Body of pancreas (tissue), 4 donors: ENCODE measurements at regions not wholly inside any gene's neighbourhood (a gene's known extent, or its start where the extent isn't known, plus 50 kb on each side); places are given as distances from the start of the nearest gene placed in this dataset.

ENCODE experiments used
- POLR2A ChIP-seq, 3 donors: fragments of 450-650 bp; IDR thresholded peaks; one replicate each; pipeline ENCODE4 v1.6.1; 2016; ENCODE audit warnings: antibody characterized with exemption in 3 of 3, mild to moderate bottlenecking in 2 of 3
- TF ChIP-seq, protein P1 (sequence below), 7 experiments: fragments of 450-650 bp in 4 of 7; fragments of 200-600 bp in 3 of 7; sonication (generic) in 3 of 7; IDR thresholded peaks; one replicate each; pipeline ENCODE4 v1.5.1; 2016 to 2019; ENCODE audit warnings: antibody characterized with exemption in 7 of 7

DNA sequence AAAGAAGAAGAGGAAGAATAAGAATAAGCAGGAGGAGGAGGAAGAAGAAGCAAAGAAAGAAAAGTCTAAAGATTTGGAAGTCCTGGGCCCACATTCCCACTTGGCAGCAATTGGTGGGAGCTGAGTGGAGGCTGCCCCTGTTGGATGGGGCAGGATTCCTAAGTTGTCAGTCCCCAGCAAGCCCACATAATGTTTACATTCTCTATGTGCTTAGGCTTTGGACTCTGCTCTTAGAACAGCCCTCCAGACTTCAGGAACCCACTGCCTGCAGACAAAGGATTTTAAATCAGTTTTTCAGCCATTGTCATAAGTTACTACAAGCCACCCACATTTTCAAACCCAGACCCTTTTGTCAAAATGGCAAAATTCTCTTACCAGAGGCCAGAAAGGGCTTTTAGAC, 92.0 kb downstream of the OTX2 start:
- TF ChIP-seq, protein P1, sequence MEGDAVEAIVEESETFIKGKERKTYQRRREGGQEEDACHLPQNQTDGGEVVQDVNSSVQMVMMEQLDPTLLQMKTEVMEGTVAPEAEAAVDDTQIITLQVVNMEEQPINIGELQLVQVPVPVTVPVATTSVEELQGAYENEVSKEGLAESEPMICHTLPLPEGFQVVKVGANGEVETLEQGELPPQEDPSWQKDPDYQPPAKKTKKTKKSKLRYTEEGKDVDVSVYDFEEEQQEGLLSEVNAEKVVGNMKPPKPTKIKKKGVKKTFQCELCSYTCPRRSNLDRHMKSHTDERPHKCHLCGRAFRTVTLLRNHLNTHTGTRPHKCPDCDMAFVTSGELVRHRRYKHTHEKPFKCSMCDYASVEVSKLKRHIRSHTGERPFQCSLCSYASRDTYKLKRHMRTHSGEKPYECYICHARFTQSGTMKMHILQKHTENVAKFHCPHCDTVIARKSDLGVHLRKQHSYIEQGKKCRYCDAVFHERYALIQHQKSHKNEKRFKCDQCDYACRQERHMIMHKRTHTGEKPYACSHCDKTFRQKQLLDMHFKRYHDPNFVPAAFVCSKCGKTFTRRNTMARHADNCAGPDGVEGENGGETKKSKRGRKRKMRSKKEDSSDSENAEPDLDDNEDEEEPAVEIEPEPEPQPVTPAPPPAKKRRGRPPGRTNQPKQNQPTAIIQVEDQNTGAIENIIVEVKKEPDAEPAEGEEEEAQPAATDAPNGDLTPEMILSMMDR (IDR thresholded peaks at IDR 0.05): no peak
- TF ChIP-seq POLR2A (IDR thresholded peaks at IDR 0.05): no peak
